ENCODE measurements at regions not wholly inside any gene's neighbourhood (a gene's known extent, or its start where the extent isn't known, plus 50 kb on each side); places are given as distances from the start of the nearest gene placed in this dataset.

- TF ChIP-seq ZNF521 (tag by site-specific recombination; IDR thresholded peaks at IDR 0.05) (no peak), ZNF19 (tag by site-specific recombination; IDR thresholded peaks at IDR 0.05; ENCODE audit: low read depth) (no peak), HOXA7 (CRISPR knock-in tag; IDR thresholded peaks at IDR 0.05; ENCODE audit: borderline replicate concordance) (no peak), ZNF214 (tag by site-specific recombination; IDR thresholded peaks at IDR 0.05; ENCODE audit: borderline replicate concordance) (no peak), ZNF747 (tag by site-specific recombination; IDR thresholded peaks at IDR 0.05) (no peak), ZBTB17 (tag by site-specific recombination; IDR thresholded peaks at IDR 0.05) (no peak), ZNF488 (tag by site-specific recombination; IDR thresholded peaks at IDR 0.05) (no peak)
These were observed 127.0 kb upstream of the NPAS2 start (continued) for GRCh38 chr2:100692906-100693305.

- ChIA-PET POLR2A (no interaction called here), CTCF (no interaction called here)
- H3K4me3 ChIP-seq (ENCODE audit: low read depth, low read length), result no peak overlapping the region
- no peaks in the 10 kb centered on the region for H3K4me1 ChIP-seq (ENCODE audit: control insufficient read depth, insufficient read depth, low read length)
- H3K27ac ChIP-seq (ENCODE audit: extremely low read depth, low read depth, low read length), result no peak overlapping the region
- TF ChIP-seq ZNF621 (tag by site-specific recombination; IDR thresholded peaks at IDR 0.05) (no peak), ZBTB7A (tag by site-specific recombination; IDR thresholded peaks at IDR 0.05; ENCODE audit: low read depth) (no peak), ZNF354C (tag by site-specific recombination; IDR thresholded peaks at IDR 0.05; ENCODE audit: borderline replicate concordance, low read depth) (no peak), SP3 (tag by site-specific recombination; IDR thresholded peaks at IDR 0.05) (no peak), ZNF24 (tag by site-specific recombination; IDR thresholded peaks at IDR 0.05) (no peak), ZNF664 (tag by site-specific recombination; IDR thresholded peaks at IDR 0.05) (no peak), ZNF114 (tag by site-specific recombination; IDR thresholded peaks at IDR 0.05) (no peak), ZNF473 (tag by site-specific recombination; IDR thresholded peaks at IDR 0.05) (no peak), BCL11B (tag by site-specific recombination; IDR thresholded peaks at IDR 0.05; ENCODE audit: low read depth) (no peak), ZNF513 (tag by site-specific recombination; IDR thresholded peaks at IDR 0.05) (no peak), GLI2 (tag by site-specific recombination; IDR thresholded peaks at IDR 0.05; ENCODE audit: borderline replicate concordance, low read depth) (no peak), ZNF366 (tag by site-specific recombination; conservative IDR thresholded peaks at IDR 0.05) (no peak), ZNF248 (tag by site-specific recombination; IDR thresholded peaks at IDR 0.05) (no peak)
- TF ChIP-seq, protein P1, sequence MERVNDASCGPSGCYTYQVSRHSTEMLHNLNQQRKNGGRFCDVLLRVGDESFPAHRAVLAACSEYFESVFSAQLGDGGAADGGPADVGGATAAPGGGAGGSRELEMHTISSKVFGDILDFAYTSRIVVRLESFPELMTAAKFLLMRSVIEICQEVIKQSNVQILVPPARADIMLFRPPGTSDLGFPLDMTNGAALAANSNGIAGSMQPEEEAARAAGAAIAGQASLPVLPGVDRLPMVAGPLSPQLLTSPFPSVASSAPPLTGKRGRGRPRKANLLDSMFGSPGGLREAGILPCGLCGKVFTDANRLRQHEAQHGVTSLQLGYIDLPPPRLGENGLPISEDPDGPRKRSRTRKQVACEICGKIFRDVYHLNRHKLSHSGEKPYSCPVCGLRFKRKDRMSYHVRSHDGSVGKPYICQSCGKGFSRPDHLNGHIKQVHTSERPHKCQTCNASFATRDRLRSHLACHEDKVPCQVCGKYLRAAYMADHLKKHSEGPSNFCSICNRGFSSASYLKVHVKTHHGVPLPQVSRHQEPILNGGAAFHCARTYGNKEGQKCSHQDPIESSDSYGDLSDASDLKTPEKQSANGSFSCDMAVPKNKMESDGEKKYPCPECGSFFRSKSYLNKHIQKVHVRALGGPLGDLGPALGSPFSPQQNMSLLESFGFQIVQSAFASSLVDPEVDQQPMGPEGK (tag by site-specific recombination; IDR thresholded peaks at IDR 0.05), result no peak
- TF ChIP-seq, protein P2, sequence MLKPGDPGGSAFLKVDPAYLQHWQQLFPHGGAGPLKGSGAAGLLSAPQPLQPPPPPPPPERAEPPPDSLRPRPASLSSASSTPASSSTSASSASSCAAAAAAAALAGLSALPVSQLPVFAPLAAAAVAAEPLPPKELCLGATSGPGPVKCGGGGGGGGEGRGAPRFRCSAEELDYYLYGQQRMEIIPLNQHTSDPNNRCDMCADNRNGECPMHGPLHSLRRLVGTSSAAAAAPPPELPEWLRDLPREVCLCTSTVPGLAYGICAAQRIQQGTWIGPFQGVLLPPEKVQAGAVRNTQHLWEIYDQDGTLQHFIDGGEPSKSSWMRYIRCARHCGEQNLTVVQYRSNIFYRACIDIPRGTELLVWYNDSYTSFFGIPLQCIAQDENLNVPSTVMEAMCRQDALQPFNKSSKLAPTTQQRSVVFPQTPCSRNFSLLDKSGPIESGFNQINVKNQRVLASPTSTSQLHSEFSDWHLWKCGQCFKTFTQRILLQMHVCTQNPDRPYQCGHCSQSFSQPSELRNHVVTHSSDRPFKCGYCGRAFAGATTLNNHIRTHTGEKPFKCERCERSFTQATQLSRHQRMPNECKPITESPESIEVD (tag by site-specific recombination; IDR thresholded peaks at IDR 0.05), result no peak
- TF ChIP-seq, protein P3, sequence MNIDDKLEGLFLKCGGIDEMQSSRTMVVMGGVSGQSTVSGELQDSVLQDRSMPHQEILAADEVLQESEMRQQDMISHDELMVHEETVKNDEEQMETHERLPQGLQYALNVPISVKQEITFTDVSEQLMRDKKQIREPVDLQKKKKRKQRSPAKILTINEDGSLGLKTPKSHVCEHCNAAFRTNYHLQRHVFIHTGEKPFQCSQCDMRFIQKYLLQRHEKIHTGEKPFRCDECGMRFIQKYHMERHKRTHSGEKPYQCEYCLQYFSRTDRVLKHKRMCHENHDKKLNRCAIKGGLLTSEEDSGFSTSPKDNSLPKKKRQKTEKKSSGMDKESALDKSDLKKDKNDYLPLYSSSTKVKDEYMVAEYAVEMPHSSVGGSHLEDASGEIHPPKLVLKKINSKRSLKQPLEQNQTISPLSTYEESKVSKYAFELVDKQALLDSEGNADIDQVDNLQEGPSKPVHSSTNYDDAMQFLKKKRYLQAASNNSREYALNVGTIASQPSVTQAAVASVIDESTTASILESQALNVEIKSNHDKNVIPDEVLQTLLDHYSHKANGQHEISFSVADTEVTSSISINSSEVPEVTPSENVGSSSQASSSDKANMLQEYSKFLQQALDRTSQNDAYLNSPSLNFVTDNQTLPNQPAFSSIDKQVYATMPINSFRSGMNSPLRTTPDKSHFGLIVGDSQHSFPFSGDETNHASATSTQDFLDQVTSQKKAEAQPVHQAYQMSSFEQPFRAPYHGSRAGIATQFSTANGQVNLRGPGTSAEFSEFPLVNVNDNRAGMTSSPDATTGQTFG (tag by site-specific recombination; IDR thresholded peaks at IDR 0.05; ENCODE audit: borderline replicate concordance), result no peak
- no peaks in the 10 kb centered on the region for H3K9me3 ChIP-seq (ENCODE audit: control insufficient read depth, insufficient read depth, low read depth, low read length)
- no peaks in the 10 kb centered on the region for H3K36me3 ChIP-seq (ENCODE audit: control insufficient read depth in 2 of 2, insufficient read depth in 1 of 2, low read length in 2 of 2)
These were observed 120.8 kb upstream of the NPAS2 start for GRCh38 chr2:100699131-100699530.

Measured in HEK293 (cell line).